ENCODE measurements at regions not wholly inside any gene's neighbourhood (a gene's known extent, or its start where the extent isn't known, plus 50 kb on each side); places are given as distances from the start of the nearest gene placed in this dataset.

DNA sequence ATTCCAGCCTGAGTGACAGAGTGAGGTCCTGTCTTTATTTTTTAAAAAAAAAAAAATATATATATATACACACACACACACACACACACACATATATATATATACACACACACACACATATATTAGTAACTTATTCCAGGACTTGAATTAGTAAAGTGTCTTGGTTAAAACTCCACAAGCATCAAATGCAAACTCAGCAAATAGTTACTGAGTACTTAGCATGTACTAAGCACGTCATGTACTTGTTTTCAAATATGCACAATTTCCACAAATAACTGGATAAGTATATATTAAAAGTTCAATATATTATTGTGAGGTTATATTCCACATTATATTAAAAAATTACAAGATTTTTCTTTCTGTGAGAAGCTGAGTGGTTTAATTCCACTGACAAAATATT lies 304.7 kb downstream of the ZEB2 start:
- no peak for DNase-seq (ENCODE audit: low read depth in 2 of 2)
- TF ChIP-seq CTCF (IDR thresholded peaks at IDR 0.05; ENCODE audit: low read depth, low read length) = no peak
- no peak overlapping the region for H3K4me3 ChIP-seq (replicated peaks in 1 of 2; ENCODE audit: low read depth in 2 of 2, low read length in 2 of 2)

- no peak overlapping the region for H3K4me3 ChIP-seq (replicated peaks in 1 of 2; ENCODE audit: low read depth in 2 of 2, low read length in 2 of 2)
- DNase-seq (ENCODE audit: low read depth in 2 of 2) = no peak
- no peak for TF ChIP-seq CTCF (IDR thresholded peaks at IDR 0.05; ENCODE audit: low read depth, low read length)
Observed at GRCh38 chr2:144213797-144214196, 306.1 kb downstream of the ZEB2 start.

GRCh38 chr2:144211826-144212225 lies 308.1 kb downstream of the ZEB2 start:
- TF ChIP-seq CTCF (IDR thresholded peaks at IDR 0.05; ENCODE audit: low read depth, low read length) = no peak
- H3K4me3 ChIP-seq (replicated peaks in 1 of 2; ENCODE audit: low read depth in 2 of 2, low read length in 2 of 2) = no peak overlapping the region
- DNase-seq (ENCODE audit: low read depth in 2 of 2) = peak in 1 of 2 donors; percentile 6

- TF ChIP-seq CTCF (IDR thresholded peaks at IDR 0.05; ENCODE audit: low read depth, low read length) = no peak
- DNase-seq (ENCODE audit: low read depth in 2 of 2) = no peak
- no peak overlapping the region for H3K4me3 ChIP-seq (replicated peaks in 1 of 2; ENCODE audit: low read depth in 2 of 2, low read length in 2 of 2)
Observed at GRCh38 chr2:144211065-144211464, 308.9 kb downstream of the ZEB2 start.

DNA sequence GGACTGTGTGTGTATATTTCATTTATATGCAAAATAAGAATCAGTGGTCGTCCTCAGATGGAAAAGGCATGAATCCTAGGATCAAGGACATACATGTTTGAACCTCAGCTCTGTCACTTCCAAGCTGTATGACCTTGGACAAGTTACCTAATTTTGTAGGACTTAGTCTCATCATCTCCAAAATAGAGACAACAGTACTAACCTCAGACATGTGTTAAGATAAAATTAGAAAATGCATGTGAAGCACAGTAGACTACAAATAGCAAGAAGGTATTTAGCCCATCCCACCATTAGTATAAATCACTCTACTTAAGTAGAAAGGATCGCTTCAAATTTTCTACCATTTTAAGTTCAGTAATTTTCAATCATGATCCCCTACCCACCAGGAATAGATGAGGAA lies 309.8 kb downstream of the ZEB2 start:
- no peak for DNase-seq (ENCODE audit: low read depth in 2 of 2)

GRCh38 chr2:144208924-144209323 lies 311.0 kb downstream of the ZEB2 start:
- DNase-seq (ENCODE audit: low read depth in 2 of 2) = no peak
- no peak overlapping the region for H3K4me3 ChIP-seq (replicated peaks in 1 of 2; ENCODE audit: low read depth in 2 of 2, low read length in 2 of 2)
- TF ChIP-seq CTCF (IDR thresholded peaks at IDR 0.05; ENCODE audit: low read depth, low read length) = no peak

More for the DNA sequence above, 309.8 kb downstream of the ZEB2 start:
- no peak for TF ChIP-seq CTCF (IDR thresholded peaks at IDR 0.05; ENCODE audit: low read depth, low read length)
- no peak overlapping the region for H3K4me3 ChIP-seq (replicated peaks in 1 of 2; ENCODE audit: low read depth in 2 of 2, low read length in 2 of 2)

- no peak overlapping the region for H3K4me3 ChIP-seq (replicated peaks in 1 of 2; ENCODE audit: low read depth in 2 of 2, low read length in 2 of 2)
- DNase-seq (ENCODE audit: low read depth in 2 of 2) = no peak
- TF ChIP-seq CTCF (IDR thresholded peaks at IDR 0.05; ENCODE audit: low read depth, low read length) = no peak
Observed at GRCh38 chr2:144206019-144206418, 313.9 kb downstream of the ZEB2 start.
